ENCODE measurements at regions not wholly inside any gene's neighbourhood (a gene's known extent, or its start where the extent isn't known, plus 50 kb on each side); places are given as distances from the start of the nearest gene placed in this dataset.

DNA sequence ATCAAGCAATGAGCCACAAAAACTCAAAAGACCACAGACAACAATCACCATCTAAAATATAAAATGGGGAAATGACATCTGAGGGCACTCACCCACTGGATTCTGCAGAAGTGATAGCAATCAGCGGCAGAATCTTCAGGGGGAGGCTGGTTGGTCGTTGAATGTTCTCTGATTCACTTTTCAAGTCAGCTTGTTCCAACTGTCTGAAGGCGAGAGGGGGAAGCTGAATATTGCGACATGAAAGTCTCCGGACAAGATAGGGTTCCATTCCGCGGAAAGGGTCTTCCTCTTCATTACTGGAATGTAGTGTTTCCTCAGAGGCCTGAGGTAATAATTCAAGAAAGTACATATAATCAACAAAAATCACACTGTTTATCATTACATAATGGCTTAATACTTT is 94.9 kb upstream of the PDE4D start:
- TF ChIP-seq, protein P1, sequence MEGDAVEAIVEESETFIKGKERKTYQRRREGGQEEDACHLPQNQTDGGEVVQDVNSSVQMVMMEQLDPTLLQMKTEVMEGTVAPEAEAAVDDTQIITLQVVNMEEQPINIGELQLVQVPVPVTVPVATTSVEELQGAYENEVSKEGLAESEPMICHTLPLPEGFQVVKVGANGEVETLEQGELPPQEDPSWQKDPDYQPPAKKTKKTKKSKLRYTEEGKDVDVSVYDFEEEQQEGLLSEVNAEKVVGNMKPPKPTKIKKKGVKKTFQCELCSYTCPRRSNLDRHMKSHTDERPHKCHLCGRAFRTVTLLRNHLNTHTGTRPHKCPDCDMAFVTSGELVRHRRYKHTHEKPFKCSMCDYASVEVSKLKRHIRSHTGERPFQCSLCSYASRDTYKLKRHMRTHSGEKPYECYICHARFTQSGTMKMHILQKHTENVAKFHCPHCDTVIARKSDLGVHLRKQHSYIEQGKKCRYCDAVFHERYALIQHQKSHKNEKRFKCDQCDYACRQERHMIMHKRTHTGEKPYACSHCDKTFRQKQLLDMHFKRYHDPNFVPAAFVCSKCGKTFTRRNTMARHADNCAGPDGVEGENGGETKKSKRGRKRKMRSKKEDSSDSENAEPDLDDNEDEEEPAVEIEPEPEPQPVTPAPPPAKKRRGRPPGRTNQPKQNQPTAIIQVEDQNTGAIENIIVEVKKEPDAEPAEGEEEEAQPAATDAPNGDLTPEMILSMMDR (conservative IDR thresholded peaks at IDR 0.05; ENCODE audit: low read length) = no peak
- no peak for TF ChIP-seq EZH2phosphoT487 (IDR thresholded peaks at IDR 0.05; ENCODE audit: borderline replicate concordance)

All from Loucy (cell line).